ENCODE measurements at regions not wholly inside any gene's neighbourhood (a gene's known extent, or its start where the extent isn't known, plus 50 kb on each side); places are given as distances from the start of the nearest gene placed in this dataset.

DNA sequence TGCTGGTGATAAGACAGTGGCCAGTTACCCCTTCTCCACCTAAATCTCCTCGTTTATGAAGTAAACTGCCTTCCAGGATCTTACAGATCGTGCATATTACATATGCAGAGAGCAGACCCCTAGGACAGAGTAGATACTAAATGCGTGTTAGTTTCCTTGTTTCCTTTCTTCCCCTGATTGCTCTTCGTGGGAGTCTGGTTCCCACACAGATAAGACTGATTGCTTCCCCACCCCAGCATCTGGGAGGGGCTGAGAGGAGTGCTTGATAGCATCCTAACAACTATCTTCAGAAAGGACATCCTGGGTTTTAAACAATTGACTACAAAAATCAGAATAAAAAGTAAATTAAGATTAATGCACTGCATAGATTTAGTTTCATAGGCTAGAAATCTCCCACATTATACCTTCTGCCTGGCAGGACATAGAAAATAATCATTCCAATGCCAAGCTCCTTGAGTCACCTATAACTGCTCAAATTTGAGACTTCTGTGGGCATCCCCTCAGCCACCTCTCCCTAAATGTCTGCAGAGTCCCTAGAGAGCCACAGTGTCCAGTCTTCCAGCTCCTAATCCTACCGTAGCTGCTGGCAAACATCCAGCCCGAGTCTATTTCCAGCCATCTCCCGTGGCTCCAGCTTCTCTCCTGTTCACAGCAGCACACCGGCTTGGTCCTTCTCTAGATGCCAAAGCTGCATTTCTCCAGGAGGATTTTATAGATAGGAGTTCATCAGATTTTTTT is 128.3 kb downstream of the LRRC30 start:
- no peak for DNase-seq

DNA sequence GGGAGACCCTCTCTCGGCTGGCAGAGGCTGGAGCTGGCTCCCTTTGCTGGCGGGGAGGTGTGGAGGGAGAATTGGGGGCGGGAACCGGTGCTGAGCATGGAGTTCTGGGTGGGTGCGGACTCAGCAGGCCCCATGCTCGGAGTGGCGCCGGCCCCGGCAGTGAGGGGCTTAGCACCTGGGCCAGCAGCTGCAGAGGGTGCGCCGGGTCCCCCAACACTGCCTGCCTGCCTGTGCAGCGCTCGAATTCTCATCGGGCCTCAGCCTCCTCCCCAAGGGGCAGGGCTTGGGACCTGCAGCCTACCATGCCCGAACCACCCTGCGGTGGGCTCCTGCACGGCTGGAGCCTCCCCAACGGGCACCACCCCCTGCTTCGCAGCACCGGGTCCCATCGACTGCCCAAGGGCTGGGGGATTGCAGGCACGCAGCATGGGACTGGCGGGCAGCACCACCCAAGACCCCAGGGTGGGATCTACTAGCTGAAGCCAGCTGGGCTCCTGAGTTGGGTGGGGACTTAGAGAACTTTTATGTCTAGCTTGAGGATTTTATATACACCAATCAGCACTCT is 129.8 kb downstream of the LRRC30 start:
- no peak for DNase-seq

DNA sequence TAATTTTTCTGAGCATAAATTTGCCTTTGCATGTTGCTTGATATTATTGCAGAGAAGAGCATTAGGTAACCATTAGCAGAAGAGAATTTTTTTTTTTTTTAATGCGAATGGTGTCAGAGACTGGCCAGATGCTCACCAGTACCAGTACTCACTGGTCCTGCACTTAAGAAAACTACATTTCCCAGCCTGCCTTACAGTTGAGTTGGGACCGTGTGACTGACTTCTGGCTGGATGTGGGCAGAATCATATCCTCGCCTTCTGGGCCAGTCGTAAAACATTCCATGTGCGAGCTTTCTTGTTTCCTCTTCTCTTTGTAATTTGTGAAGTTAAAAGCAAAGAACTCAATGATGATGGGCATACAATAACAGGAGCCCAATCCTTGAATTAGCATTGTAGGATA is 132.4 kb downstream of the LRRC30 start:
- DNase-seq, result no peak

DNA sequence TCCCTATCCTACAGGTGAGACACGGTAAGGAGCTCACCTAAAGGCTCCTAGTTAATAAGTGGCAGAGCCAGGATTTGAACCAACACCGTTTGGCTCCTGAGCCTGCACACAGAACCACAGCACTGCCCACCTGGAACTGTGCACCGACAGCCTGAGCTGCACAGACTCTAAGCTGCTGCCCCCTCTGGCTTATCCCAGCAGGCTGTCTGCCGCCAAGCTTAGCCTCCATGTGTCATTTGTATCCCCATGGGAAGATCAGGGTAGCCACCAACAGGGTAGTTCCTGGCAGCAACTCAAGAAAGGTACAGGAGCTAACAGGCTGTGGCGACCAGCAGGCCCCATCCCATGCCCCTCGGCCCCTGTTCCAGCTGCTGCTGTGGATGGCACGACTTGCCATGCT is 135.7 kb downstream of the LRRC30 start:
- no peak for DNase-seq

DNA sequence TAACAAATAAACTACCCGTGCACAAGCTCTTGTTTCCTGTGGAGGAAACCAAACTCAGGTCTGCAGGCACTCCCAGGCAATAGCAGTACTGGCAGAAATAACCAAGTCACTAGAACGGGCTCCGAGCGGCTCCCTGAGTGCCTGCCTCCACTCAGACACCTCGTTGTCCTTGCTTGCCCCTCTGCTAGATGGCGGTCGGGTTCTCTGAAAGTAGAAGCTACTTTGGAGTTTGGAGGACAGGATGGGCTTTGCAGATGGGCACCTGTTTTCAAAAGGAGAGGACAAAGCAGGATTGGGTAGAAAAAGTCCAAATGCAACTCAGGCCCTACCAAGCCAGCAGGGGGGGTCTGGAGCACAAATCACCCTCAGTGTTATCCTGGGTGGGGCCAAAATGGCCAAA is 136.4 kb downstream of the LRRC30 start:
- DNase-seq, result no peak

DNA sequence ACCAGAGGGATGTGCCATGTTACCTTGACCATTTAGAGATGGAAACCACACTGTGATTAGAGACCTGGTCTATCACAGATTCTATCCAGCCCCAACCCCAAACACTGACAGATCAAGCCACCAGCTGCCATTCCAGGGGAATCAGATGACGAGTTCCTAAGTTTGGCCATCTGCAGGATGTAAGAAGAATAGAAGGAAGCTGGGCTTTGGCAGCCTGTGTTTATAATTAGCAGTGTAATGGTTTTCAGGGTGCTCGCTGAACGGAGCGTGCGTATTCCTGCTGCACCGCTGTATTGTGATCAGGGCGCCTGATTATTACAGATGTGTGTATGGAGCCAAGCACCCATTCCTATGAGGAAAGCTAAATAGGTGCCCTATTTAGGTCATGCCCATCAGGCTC is 138.1 kb downstream of the LRRC30 start:
- no peak for DNase-seq

DNA sequence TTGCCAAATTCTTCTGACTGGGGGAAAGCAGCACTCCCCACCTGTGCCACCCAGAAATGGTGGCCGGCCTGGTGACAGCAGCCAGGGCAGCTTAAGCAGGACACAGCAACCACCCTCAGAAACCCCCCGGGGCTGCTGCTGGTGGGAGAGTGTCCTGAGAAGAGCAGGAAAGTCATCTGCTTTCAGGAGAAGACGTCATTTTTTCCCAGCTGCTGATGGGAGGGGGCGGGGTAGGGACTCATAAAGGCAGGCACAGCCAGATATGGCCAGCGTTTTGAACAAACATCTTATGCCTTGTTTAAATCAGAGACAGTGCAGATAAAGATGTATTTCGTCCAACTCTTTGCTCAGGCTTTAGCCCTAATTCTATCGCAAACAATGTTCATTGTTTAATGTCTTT is 139.5 kb downstream of the LRRC30 start:
- DNase-seq, result peak in 1 of 2 experiments; percentile 5

DNA sequence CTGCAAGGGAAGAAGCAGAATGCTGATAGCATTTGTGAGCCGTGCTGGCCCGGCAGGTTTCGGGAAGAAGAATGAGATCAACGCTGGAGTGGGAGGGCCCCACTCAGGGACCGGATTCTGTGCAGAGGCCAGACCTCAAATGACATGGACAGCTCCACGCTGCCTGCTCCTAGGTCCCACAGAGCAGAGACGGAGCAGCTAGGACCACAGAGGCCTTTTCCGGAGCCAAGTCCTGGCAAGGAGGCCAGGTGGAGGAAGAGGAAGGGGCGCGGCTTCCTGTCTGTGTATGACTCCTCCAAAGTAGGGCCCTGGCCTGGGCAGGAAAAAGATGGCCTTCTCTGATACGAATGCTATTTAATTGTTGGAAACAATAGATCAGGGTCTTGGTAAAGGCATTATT is 139.9 kb downstream of the LRRC30 start:
- DNase-seq, result no peak

DNA sequence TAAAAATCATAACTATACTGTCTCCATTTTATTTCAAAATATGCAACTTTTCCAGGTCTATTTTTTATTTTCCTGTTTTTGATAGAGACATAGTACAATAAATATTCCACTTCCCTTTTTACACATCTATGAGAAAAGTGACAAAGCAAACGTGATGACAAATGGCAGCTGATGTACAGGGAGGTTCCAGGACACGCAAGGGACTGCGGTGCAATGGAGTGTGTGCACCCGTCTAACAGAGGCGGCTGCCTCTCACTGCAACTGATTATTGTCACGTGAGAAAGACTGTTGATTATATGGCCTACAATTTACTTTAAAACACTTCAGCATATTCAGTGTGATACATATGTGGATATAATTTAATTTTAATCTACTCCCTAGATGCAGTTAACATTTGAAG is 142.6 kb downstream of the LRRC30 start:
- DNase-seq, result no peak

DNA sequence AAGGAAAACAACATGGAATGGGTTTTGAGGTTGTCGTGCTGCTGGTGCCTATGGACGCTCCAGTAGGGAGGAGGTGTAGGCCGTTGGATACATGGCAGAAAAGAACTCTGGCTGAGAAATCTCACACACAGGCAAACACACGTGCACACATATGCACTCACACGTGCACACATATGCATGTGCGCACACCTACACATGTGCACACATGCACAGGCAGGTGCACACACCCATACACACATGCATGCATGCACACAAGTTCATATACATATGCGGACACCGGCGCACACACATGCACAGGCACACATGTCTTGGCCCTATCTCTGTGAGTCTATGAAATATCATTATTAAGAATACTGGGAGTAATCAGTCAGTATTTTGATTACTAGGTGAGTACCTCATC is 150.4 kb downstream of the LRRC30 start:
- DNase-seq, result no peak

DNA sequence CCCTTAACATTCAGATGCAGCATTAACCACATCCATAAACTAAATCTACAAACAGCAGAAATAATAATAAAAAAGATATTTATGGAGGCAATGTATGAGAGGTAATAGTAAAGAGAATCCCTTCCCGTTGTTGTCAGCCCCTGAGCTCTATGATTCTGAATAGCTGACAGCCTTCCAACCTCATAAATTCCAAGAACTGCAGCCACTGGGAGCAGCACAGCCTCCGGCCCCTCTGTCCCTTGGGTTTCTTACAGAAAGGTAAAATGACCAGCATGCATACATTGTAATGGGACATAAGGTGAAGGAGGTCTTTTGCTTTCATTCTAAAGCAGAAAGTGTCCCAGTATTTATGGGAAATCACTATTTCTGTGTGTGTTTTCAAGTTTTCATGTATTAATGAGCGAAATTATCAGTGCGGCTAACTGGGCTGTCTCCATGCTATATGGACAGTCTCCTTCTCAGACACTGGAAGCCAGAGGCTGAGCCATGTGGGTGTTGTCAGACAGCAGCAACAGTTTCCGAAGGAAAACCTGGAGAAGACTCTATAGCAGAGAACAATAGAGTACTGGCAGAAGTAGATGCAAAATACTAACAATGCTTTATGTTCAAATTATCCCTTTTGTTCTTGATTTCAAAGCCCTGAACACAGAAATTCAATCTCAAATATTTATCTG is 151.6 kb downstream of the LRRC30 start:
- no peak for DNase-seq

DNA sequence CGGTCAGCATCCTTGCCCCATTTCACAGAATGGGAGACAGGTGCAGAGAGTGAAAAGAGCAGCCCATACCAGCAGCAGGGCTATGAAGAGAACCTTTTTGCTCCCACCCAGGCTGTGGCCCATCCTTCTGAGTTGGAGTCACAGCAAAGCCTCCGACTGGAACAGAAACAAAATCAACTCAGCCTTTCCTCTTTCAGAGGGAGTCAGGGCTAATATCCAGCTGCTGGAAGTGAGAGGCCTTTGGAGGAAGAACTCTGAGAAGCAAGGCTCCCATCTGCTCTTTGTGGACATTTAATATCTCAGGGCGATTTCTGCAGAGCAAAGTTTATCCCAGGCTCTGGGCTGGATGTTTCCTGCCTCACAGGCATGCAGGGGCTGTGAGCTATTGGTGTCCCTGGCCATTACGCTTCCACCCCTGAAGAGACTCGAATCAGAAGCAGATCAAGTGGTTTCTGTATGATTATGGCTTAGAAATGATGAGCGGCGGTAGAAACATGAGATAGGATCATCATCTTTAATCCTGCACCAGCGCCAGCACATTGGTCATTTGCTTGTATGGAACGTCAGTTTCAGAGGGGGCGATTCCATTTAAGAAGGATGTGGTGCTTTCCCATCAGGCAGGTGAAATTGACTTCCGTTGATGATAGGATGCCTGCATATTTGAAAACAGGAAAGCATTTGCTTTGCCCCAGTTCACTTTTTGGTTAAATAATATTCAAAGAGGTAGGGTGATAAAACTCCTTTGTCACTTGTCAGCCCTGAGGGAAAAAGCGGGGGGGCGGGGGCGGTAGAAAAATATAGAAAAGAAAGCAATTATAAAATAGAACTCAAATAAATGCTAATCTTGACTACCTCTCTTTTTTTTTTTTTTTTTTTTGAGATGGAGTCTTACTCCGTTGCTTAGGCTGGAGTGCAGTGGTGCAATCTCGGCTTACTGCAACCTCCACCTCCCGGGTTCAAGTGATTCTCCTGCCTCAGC is 152.4 kb downstream of the LRRC30 start:
- DNase-seq, result no peak

DNA sequence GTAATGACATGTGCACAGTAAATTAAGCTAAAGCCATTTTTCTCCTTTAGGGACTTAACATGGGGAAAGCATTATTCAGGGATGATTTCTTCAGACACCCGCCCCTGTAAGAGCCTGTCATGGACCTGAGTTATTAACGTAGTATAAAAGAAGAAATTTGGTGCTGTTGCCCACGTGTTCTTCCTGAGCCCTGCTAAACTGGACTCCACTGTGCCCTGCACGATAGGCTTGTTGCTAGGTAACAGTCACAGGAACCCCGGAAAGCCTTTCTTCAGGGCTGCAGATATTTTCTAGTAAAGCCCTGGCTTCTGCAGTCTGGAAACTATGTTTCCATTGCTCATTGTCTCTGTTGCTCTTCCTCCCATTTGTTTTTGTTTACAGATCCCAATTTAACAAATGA is 157.9 kb downstream of the LRRC30 start:
- no peak for DNase-seq

DNA sequence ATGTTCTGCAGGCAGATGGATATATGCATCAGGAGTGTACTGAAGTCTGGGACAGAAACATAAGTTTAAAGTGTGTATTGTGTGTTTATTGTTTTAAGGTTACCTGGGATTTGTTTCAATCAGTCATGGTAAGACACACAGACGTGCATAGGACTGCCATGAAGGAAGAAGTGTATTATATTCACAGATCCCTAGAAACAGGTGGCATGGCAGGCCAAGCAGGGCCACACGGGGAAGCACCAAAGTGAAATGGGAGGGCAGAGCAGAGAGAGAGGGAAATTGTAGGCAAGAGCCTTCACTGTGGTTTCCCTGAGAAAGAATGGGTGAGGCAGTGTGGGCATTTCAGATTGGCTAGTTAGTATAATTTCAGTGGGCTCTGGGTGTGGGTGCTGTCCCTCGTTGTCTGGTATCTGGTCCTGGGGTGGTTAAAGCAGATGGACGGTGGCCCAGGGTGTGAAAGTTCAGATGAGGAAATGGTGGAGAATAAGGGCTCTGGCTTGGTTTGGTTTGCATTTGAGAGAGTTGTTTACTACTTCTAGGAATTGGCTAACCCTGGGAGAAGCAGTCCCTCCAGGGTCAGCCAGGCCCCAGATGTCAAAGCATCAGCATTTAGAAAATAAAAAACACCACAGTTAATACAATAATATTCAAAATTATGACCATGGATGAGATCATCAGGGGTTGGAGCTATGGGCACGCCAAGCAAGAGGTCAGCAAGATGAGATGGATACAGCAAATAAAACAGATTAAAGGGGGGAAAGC is 160.0 kb downstream of the LRRC30 start:
- no peak for DNase-seq

DNA sequence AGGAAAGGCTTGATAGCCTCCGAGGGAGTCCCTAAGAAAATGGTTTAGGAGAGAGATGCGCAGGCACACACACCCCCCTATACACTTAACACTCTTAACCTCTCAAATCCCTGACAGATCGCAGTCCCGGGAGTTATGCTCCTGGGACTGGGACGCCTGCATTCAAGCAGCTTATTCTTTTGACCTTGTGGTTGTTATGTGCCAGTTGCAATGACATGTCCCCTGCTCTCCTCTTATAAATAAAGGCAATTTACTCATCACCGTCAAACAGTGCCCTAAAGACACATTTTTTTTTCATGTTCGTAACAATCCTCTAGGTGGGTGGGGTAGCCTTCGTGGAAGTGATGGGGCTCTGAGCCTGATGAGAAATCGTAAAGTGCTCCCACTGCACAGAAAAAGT is 162.2 kb downstream of the LRRC30 start:
- no peak for DNase-seq

DNA sequence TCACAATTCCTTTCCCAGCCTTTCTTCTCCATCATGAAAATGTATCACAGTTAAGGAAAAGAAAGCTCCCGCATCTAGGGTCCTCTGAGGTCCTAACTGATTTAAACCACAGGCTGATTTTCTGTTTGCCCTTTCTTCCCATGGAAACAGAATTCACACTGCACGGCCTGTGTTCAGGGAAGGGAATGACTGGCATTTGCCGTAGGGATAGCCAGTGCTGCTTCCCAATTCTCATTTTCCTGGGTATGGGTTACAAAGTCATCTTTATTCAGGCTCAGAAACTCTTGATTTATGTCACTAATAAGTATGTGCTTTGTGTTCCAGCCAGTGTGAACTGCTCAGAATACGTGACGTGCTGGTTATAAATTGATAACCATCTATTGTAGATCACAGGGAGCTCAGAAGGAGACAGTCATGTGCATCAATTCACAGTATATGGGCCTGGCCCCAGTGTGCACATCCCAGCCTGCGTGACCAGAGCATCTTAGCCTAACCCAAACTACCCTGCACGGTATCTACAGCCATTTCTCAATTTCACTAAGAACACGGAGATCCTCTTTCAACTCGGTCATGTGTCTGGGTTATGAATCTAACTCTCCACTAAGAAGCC is 163.3 kb downstream of the LRRC30 start:
- no peak for DNase-seq

DNA sequence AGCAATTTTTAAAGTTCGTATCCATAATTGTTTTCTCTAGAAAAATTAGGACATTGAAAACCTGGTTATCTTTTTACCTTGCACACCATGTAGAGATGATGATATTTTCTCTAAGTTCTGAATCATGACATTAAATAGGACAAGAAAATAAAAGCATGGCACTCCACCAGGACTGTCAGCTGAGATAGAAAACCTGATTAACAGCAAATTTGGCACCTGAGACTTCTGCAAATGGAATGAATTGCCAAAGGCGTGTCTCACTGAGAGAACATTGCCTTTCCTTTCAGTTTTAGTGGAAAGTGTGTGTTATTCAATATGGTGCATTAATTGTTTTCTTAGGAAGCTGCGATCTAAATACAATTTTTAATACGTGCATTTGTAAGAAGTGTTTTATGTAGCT is 164.7 kb downstream of the LRRC30 start:
- no peak for DNase-seq

DNA sequence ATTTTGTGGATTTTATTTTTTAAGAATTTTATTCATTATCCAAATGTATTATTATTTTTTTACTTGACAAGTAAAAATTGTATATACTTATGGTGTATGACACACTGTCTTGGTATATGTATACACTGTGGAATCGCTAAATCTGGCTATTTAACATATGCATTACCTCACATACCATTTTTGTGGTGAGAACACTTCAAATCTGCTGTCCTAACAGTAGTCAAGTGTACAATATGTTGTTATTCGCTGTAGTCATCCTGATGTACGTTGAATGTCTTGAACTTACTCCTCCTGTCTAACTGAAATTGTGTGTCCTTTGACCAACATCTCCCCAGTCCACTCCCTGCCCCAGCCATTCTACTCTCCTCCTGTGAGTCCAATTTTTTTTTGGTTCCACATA is 153.2 kb upstream of the PTPRM start:
- DNase-seq, result no peak

DNA sequence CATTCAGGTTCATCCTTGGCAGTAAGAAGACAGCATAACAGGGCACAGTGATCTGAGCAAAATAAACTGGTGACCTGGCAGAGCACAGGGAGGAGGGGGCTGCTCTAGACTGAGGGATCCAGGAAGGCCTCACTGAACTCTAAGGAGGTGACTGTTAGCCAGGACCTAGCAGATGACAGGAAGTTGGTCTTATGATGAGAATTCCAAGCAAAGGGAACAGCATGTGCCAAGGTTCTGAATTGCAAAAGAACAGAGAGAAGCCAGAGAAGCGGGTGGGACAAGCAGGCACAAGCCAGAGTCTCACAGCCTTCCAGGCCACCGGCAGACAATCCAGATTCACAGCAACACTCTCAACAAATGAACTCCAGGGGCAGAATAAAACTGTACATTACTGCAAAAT is 152.7 kb upstream of the PTPRM start:
- no peak for DNase-seq

DNA sequence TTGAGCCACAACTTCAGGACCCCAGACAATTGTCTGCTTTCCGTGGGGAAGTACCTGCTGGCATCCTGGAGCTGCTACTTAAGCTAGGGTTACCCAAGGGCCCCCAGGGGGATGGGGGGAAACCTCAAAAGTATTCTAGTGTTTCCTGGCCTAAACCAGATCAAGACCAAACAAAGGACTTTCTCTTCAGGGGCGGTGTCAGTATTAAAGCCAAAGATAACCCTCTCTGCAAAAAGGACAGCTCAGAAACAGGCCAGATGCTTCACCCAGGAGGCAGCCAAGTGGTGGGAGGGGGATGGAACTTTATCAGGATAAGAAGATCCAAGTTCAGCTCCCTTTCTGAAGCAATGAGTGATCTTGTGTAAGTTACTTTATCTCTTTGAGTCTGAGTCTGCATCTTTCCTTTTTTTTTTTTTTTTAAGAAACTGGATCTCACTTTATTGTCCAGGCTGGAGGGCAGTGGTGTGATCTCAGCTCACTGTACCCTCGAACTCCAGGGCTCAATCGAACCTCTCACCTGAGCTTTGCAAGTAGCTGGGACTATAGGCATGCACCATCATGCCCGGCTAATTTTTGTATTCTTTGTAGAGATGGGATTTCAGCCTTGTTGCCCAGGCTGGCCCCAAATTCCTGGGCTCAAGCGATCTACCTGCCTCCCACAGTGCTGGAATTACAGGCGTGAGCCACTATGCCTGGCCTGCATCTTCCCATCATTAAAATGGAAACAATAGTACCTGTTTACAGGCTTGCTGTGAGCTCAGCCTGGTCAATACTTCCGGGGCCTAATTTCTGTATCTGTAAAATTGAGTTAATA is 151.8 kb upstream of the PTPRM start:
- no peak for DNase-seq

DNA sequence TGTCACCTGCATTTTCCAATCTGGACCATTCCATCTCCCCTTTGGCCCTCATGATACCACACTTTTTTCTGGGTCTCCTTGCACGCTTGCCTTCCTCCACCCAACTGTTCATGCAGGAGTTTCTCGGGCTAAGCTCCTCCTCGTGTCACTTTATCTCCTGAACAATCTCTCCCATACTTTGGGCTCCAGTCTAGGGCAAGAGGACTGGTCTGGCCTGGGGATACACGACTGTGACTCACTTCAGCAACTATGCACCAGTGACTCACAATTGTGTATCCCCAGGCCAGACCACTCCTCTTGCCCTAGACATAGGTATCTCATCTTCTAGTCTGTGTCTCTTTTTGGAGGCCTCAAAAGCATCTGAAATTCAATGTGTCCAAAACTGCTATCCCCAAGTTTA is 149.4 kb upstream of the PTPRM start:
- no peak for DNase-seq
